Prostate gland (tissue), 2 donors: ENCODE measurements at regions not wholly inside any gene's neighbourhood (a gene's known extent, or its start where the extent isn't known, plus 50 kb on each side); places are given as distances from the start of the nearest gene placed in this dataset.

Experiments used
- POLR2A ChIP-seq: fragments of 450-650 bp; IDR thresholded peaks from one replicate; pipeline ENCODE4 v1.6.1; 2016; ENCODE audit warnings: antibody characterized with exemption, mild to moderate bottlenecking
- POLR2AphosphoS5 ChIP-seq: sonication (generic); formaldehyde crosslinking; IDR thresholded peaks from one replicate; pipeline ENCODE4 v1.6.1; 2017; ENCODE audit warnings: antibody characterized with exemption
- TF ChIP-seq, protein P1 (sequence below), 4 experiments: fragments of 200-600 bp in 2 of 4; fragments of 450-650 bp in 2 of 4; sonication (generic) in 2 of 4; IDR thresholded peaks; 1 replicate in 3 of 4; 2 replicates in 1 of 4; pipeline ENCODE4 v1.5.1; 2016 to 2019; ENCODE audit warnings: antibody characterized with exemption in 4 of 4, mild to moderate bottlenecking in 2 of 4, moderate library complexity in 2 of 4

DNA sequence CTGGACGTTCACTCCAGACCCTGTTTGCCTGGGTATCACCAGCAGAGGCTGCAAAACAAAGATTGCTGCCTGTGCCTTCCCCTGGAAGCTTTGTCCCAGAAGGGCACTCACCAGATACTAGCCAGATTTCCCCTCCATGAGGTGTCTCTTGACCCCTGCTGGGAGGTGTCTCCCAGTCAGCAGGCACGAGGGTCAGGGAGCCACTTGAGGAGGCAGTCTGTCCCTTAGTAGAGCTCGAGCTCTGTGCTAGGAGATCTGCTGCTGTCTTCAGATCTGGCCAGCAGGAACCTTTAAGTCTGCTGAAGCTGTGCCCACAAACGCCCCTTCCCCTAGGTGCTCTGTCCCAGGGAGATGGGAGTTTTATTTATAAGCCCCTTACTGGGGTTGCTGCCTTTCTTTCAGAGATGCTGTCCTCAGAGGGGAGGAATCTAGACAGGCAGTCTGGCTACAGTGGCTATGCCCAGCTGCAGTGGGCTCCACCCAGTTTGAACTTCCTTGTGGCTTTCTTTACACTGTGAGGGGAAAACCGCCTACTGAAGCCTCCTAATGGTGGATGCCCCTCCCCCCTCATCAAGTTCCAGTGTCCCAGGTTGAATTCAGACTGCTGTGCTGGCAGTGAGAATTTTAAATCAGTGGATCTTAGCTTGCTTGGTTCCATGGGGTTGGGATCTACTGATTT, 253.9 kb downstream of the SPATA31D1 start:
- TF ChIP-seq, protein P1, sequence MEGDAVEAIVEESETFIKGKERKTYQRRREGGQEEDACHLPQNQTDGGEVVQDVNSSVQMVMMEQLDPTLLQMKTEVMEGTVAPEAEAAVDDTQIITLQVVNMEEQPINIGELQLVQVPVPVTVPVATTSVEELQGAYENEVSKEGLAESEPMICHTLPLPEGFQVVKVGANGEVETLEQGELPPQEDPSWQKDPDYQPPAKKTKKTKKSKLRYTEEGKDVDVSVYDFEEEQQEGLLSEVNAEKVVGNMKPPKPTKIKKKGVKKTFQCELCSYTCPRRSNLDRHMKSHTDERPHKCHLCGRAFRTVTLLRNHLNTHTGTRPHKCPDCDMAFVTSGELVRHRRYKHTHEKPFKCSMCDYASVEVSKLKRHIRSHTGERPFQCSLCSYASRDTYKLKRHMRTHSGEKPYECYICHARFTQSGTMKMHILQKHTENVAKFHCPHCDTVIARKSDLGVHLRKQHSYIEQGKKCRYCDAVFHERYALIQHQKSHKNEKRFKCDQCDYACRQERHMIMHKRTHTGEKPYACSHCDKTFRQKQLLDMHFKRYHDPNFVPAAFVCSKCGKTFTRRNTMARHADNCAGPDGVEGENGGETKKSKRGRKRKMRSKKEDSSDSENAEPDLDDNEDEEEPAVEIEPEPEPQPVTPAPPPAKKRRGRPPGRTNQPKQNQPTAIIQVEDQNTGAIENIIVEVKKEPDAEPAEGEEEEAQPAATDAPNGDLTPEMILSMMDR (IDR thresholded peaks at IDR 0.05): no peak
- TF ChIP-seq POLR2A (no peak), POLR2AphosphoS5 (no peak)
